DMS153 (cell line): ENCODE measurements at regions not wholly inside any gene's neighbourhood (a gene's known extent, or its start where the extent isn't known, plus 50 kb on each side); places are given as distances from the start of the nearest gene placed in this dataset.
A peak's percentile ranks its signal among the peaks of the same experiment; 100 is the strongest.
"Not testable (repeated sequence)": the region's sequence is repeated elsewhere in the genome, so short reads cannot be mapped to it uniquely, and the experiment has no call there.

Experiments used
- DNase-seq: peaks from one replicate; lab custom pipeline; 2025; lab: John Stamatoyannopoulos, UW

- no peak for DNase-seq
These were observed 933.1 kb downstream of the DIAPH3 start for GRCh38 chr13:59230484-59231264.

GRCh38 chr13:59236309-59236919 lies 927.3 kb downstream of the DIAPH3 start:
- DNase-seq = no peak

- DNase-seq = no peak
These were observed 926.8 kb downstream of the DIAPH3 start for GRCh38 chr13:59236944-59237343.

GRCh38 chr13:59247171-59247570 lies 916.6 kb downstream of the DIAPH3 start:
- DNase-seq = peak; percentile 23

- no peak for DNase-seq
These were observed 913.2 kb downstream of the DIAPH3 start for GRCh38 chr13:59250336-59251189.

GRCh38 chr13:59259165-59260000 lies 904.3 kb downstream of the DIAPH3 start:
- DNase-seq = no peak

GRCh38 chr13:59261928-59262488 lies 901.7 kb downstream of the DIAPH3 start:
- DNase-seq = no peak

- no peak for DNase-seq
These were observed 900.2 kb downstream of the DIAPH3 start for GRCh38 chr13:59263531-59263930.

- no peak for DNase-seq
These were observed 897.2 kb downstream of the DIAPH3 start for GRCh38 chr13:59266478-59267063.

- no peak for DNase-seq
These were observed 894.3 kb downstream of the DIAPH3 start for GRCh38 chr13:59269476-59269875.

- no peak for DNase-seq
These were observed 893.4 kb downstream of the DIAPH3 start for GRCh38 chr13:59270327-59270726.

- no peak for DNase-seq
These were observed 888.6 kb downstream of the DIAPH3 start for GRCh38 chr13:59274958-59275727.

- no peak for DNase-seq
These were observed 887.3 kb downstream of the DIAPH3 start for GRCh38 chr13:59276436-59276835.

- DNase-seq = no peak
These were observed 886.6 kb downstream of the DIAPH3 start for GRCh38 chr13:59277106-59277505.

GRCh38 chr13:59279028-59279427 lies 884.7 kb downstream of the DIAPH3 start:
- DNase-seq = no peak

GRCh38 chr13:59279576-59279975 lies 884.2 kb downstream of the DIAPH3 start:
- no peak for DNase-seq

GRCh38 chr13:59280297-59280696 lies 883.4 kb downstream of the DIAPH3 start:
- DNase-seq = no peak

- DNase-seq = no peak
These were observed 882.3 kb downstream of the DIAPH3 start for GRCh38 chr13:59281453-59281852.

- DNase-seq = not testable (repeated sequence)
These were observed 871.5 kb downstream of the DIAPH3 start for GRCh38 chr13:59292240-59292639.

- DNase-seq = no peak
These were observed 864.1 kb downstream of the DIAPH3 start for GRCh38 chr13:59299584-59299983.
